Endothelial cell of umbilical vein (primary cell): ENCODE measurements at regions not wholly inside any gene's neighbourhood (a gene's known extent, or its start where the extent isn't known, plus 50 kb on each side); places are given as distances from the start of the nearest gene placed in this dataset.

ENCODE experiments used
- BruUV-seq: library from RNA; stranded (reverse); fragments of 400-500 nt; replicated peaks from 2 replicates; lab custom pipeline; 2021; lab: Mats Ljungman, UMichigan
- CTCF ChIA-PET: fragments of 300-600, 350-600 bp; sonication (Branson Sonifier 250); formaldehyde crosslinking; loops from one replicate; lab custom pipeline; 2021; ENCODE audit warnings: antibody characterized with exemption, inconsistent platforms; lab: Charles Lee
- POLR2A ChIA-PET: fragments of 300-600, 350-600 bp; sonication (Branson Sonifier 250); formaldehyde crosslinking; loops from one replicate; lab custom pipeline; 2021; ENCODE audit warnings: antibody characterized with exemption, inconsistent platforms; lab: Charles Lee
- DNase-seq: peaks from one replicate; pipeline ENCODE4 v3.0.0-alpha.2; 2011; ENCODE audit warnings: low read depth, low spot score
- FAIRE-seq: peaks from 2 replicates; lab custom pipeline; 2011; peaks lifted over from hg19 to GRCh38; lab: Jason Lieb, UNC
- H2AFZ ChIP-seq: 2 replicates; pipeline ENCODE4 v1.6.0; 2012; ENCODE audit warnings: low read depth, low read length, control low read depth, inconsistent platforms
- H3K27ac ChIP-seq: 2 replicates; pipeline ENCODE4 v1.5.1; 2011; ENCODE audit warnings: low read depth, mild to moderate bottlenecking, control low read depth, low read length, moderate library complexity; ENCODE audit not compliant: insufficient read depth
- H3K27me3 ChIP-seq, 2 experiments: 2 replicates each; pipeline versions ENCODE4 v1.6.0 to v1.6.1; 2011; ENCODE audit warnings: low read length in 2 of 2, mixed read lengths in 1 of 2; ENCODE audit not compliant: control insufficient read depth in 2 of 2, insufficient read depth in 2 of 2
- H3K36me3 ChIP-seq, 2 experiments: 2 replicates in 1 of 2; 3 replicates in 1 of 2; pipeline ENCODE4 v1.5.1; 2011; ENCODE audit warnings: low read length in 2 of 2, mild to moderate bottlenecking in 1 of 2, moderate library complexity in 1 of 2; ENCODE audit not compliant: control insufficient read depth in 2 of 2, insufficient read depth in 2 of 2; ENCODE audit errors: extremely low read depth in 1 of 2
- H3K4me1 ChIP-seq: 3 replicates; pipeline ENCODE4 v1.5.1; 2011; ENCODE audit warnings: mild to moderate bottlenecking, low read length; ENCODE audit not compliant: control insufficient read depth, insufficient read depth; ENCODE audit errors: extremely low read depth
- H3K4me2 ChIP-seq: 2 replicates; pipeline ENCODE4 v1.6.1; 2011; ENCODE audit warnings: low read length, control low read depth, mixed read lengths; ENCODE audit not compliant: insufficient read depth
- H3K4me3 ChIP-seq, 3 experiments: fragments of 200-600 bp in 1 of 3; sonication (generic), shearing (Covaris generic) in 1 of 3; replicated peaks in 1 of 3; 2 replicates each; pipeline ENCODE4 v1.5.1; 2011 to 2016; ENCODE audit warnings: control low read depth in 3 of 3, low read length in 3 of 3, mild to moderate bottlenecking in 2 of 3, inconsistent platforms in 1 of 3, low read depth in 1 of 3, moderate library complexity in 1 of 3; ENCODE audit not compliant: insufficient read depth in 1 of 3
- H3K79me2 ChIP-seq: 2 replicates; pipeline ENCODE4 v1.6.0; 2012; ENCODE audit warnings: low read length, inconsistent platforms; ENCODE audit not compliant: control insufficient read depth, insufficient read depth
- H3K9ac ChIP-seq: replicated peaks from 2 replicates; pipeline ENCODE3; 2011; ENCODE audit warnings: low read length, control low read depth; ENCODE audit not compliant: insufficient read depth; ENCODE audit errors: extremely low read depth
- H3K9me1 ChIP-seq: replicated peaks from 3 replicates; pipeline ENCODE4 v1.6.0; 2011; ENCODE audit warnings: mild to moderate bottlenecking, low read length; ENCODE audit not compliant: control insufficient read depth, insufficient read depth; ENCODE audit errors: extremely low read depth
- H3K9me3 ChIP-seq: replicated peaks from 2 replicates; pipeline ENCODE4 v1.5.1; 2012; ENCODE audit warnings: low read length, inconsistent platforms; ENCODE audit not compliant: control insufficient read depth, insufficient read depth
- H4K20me1 ChIP-seq: replicated peaks from 2 replicates; pipeline ENCODE3; 2011; ENCODE audit warnings: mild to moderate bottlenecking, low read length; ENCODE audit not compliant: control insufficient read depth, insufficient read depth; ENCODE audit errors: extremely low read depth
- EZH2 ChIP-seq: IDR thresholded peaks from 2 replicates; pipeline ENCODE4 v1.6.1; 2012; ENCODE audit warnings: borderline replicate concordance, low read depth, mild to moderate bottlenecking, moderate library complexity, low read length, inconsistent platforms; ENCODE audit not compliant: severe bottlenecking
- FOS ChIP-seq: IDR thresholded peaks from 2 replicates; pipeline ENCODE4 v1.6.1; 2011; ENCODE audit warnings: mild to moderate bottlenecking, low read length, moderate library complexity, borderline replicate concordance; ENCODE audit not compliant: insufficient read depth
- GATA2 ChIP-seq: IDR thresholded peaks from 2 replicates; pipeline ENCODE4 v1.7.0; 2011; ENCODE audit warnings: low read depth, mild to moderate bottlenecking, moderate library complexity, mixed read lengths, low read length; ENCODE audit not compliant: insufficient read length, insufficient read depth
- JUN ChIP-seq: IDR thresholded peaks from 2 replicates; pipeline ENCODE4 v1.6.1; 2011; ENCODE audit warnings: borderline replicate concordance, low read depth; ENCODE audit not compliant: insufficient read length, insufficient read depth
- MAX ChIP-seq: IDR thresholded peaks from 2 replicates; pipeline ENCODE4 v1.6.1; 2011; ENCODE audit not compliant: insufficient read depth, insufficient read length
- MYC ChIP-seq: IDR thresholded peaks from one replicate; pipeline ENCODE4 v1.6.1; 2011; ENCODE audit warnings: mild to moderate bottlenecking, low read depth, low read length
- POLR2A ChIP-seq: IDR thresholded peaks from 2 replicates; pipeline ENCODE4 v1.6.1; 2012; ENCODE audit warnings: low read depth, mild to moderate bottlenecking, control low read depth, low read length
- POLR2AphosphoS5 ChIP-seq: IDR thresholded peaks from 2 replicates; pipeline ENCODE4 v1.6.1; 2012; ENCODE audit warnings: low read depth, mild to moderate bottlenecking, control low read depth, low read length, moderate library complexity; ENCODE audit not compliant: insufficient read depth
- dilution Hi-C: fragments of 300-500 bp; cut with MboI; formaldehyde crosslinking; loops from one replicate; pipeline ENCODE4 v1.15.0; 2019; ENCODE audit warnings: low sequenced_read_pairs; ENCODE audit not compliant: extremely low pct_ligation_motif_present
- intact Hi-C: fragments of 100-400 bp; cut with micrococcal nuclease; formaldehyde crosslinking; loops from one replicate; pipeline ENCODE4 v1.10.0; 2022
- TF ChIP-seq, protein P1 (sequence below), 2 donors: IDR thresholded peaks; 1 replicate in 1 of 2; 2 replicates in 1 of 2; pipeline ENCODE4 v1.5.1; 2011; ENCODE audit warnings: low read length in 2 of 2, mild to moderate bottlenecking in 2 of 2, moderate library complexity in 2 of 2, control low read depth in 1 of 2, inconsistent platforms in 1 of 2, low read depth in 1 of 2; ENCODE audit not compliant: insufficient read depth in 1 of 2; ENCODE audit errors: extremely low read depth in 1 of 2

DNA sequence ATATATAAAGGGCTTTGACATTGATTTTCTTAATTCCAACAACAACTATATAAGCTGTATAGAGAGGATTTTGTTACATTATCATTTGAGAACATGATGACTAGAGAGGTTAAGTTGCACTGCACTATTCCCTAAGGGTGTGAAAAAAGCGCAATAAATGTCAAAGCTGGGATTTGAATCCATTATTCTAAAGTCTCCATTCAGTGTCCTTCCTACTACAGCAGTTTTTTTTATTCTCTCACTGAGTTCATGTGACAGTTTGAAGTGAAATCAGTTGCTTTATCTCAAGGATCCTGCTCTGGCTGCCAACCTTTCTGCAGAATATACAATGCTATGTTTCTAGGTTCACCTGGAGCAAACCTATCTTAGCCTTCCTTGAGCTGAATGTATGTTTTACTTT lies 177.5 kb downstream of the ANKRD50 start:
- no peaks in the 10 kb centered on the region for H3K4me1 ChIP-seq
- no peak for DNase-seq
- no peaks in the 10 kb centered on the region for H3K27me3 ChIP-seq
- no peaks in the 10 kb centered on the region for H3K79me2 ChIP-seq
- no TSS peak for BruUV-seq
- POLR2A ChIA-PET, result no interaction called here
- no peak for TF ChIP-seq FOS
- TF ChIP-seq MAX, result no peak
- TF ChIP-seq, protein P1, sequence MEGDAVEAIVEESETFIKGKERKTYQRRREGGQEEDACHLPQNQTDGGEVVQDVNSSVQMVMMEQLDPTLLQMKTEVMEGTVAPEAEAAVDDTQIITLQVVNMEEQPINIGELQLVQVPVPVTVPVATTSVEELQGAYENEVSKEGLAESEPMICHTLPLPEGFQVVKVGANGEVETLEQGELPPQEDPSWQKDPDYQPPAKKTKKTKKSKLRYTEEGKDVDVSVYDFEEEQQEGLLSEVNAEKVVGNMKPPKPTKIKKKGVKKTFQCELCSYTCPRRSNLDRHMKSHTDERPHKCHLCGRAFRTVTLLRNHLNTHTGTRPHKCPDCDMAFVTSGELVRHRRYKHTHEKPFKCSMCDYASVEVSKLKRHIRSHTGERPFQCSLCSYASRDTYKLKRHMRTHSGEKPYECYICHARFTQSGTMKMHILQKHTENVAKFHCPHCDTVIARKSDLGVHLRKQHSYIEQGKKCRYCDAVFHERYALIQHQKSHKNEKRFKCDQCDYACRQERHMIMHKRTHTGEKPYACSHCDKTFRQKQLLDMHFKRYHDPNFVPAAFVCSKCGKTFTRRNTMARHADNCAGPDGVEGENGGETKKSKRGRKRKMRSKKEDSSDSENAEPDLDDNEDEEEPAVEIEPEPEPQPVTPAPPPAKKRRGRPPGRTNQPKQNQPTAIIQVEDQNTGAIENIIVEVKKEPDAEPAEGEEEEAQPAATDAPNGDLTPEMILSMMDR (IDR thresholded peaks at IDR 0.05; ENCODE audit: extremely low read depth in 1 of 2, insufficient read depth in 1 of 2, low read depth in 1 of 2, low read length in 2 of 2), result no peak
- no peak for TF ChIP-seq JUN
- no peak for TF ChIP-seq MYC
- no peak for TF ChIP-seq GATA2
- no peak for TF ChIP-seq POLR2AphosphoS5
- TF ChIP-seq EZH2, result no peak
- no peak for TF ChIP-seq POLR2A
- CTCF ChIA-PET, result no interaction called here
- H2AFZ ChIP-seq, result no peak overlapping the region
- H3K9ac ChIP-seq, result no peak overlapping the region
- intact Hi-C loops, result no loop called here
- dilution Hi-C loops, result no loop called here
- no peaks in the 10 kb centered on the region for H3K9me3 ChIP-seq
- H4K20me1 ChIP-seq, result no peaks in the 10 kb centered on the region
- H3K4me2 ChIP-seq, result no peak overlapping the region
- H3K4me3 ChIP-seq, result no peak overlapping the region
- H3K36me3 ChIP-seq, result no peaks in the 10 kb centered on the region
- H3K9me1 ChIP-seq, result no peaks in the 10 kb centered on the region
- FAIRE-seq, result no peak
- H3K27ac ChIP-seq, result no peak overlapping the region
